WTC11 (cell line): ENCODE measurements at regions not wholly inside any gene's neighbourhood (a gene's known extent, or its start where the extent isn't known, plus 50 kb on each side); places are given as distances from the start of the nearest gene placed in this dataset.

Source experiments
- ATAC-seq: fragments of 200-7000 bp; cut with Tn5 transposase; 2 replicates; pipeline ENCODE4 v1.10.0; 2021; ENCODE audit warnings: mild to moderate bottlenecking, moderate library complexity
- CTCF ChIA-PET: fragments of 300-600 bp; sonication (Branson Sonifier 250); formaldehyde crosslinking; loops from one replicate; lab custom pipeline; 2021; ENCODE audit warnings: antibody characterized with exemption; lab: Charles Lee
- POLR2A ChIA-PET: fragments of 350-600 bp; sonication (Branson Sonifier 250); formaldehyde crosslinking; loops from one replicate; lab custom pipeline; 2021; ENCODE audit warnings: antibody characterized with exemption; lab: Charles Lee
- DNase-seq: peaks from one replicate; pipeline ENCODE4 v3.0.0; 2021; ENCODE audit warnings: low spot score
- H3K27ac Mint-ChIP-seq: 2 replicates; pipeline ENCODE4 v1.8.0; 2021; ENCODE audit warnings: mixed read lengths
- H3K27me3 Mint-ChIP-seq: 2 replicates; pipeline ENCODE4 v1.8.0; 2021; ENCODE audit warnings: low read depth, mild to moderate bottlenecking, moderate library complexity, mixed read lengths
- H3K36me3 Mint-ChIP-seq: 2 replicates; pipeline ENCODE4 v1.8.0; 2021; ENCODE audit warnings: mixed read lengths
- H3K4me1 Mint-ChIP-seq: 2 replicates; pipeline ENCODE4 v1.8.0; 2022; ENCODE audit warnings: mixed read lengths
- H3K4me3 Mint-ChIP-seq: 2 replicates; pipeline ENCODE4 v1.8.0; 2021; ENCODE audit warnings: mild to moderate bottlenecking, moderate library complexity, mixed read lengths
- H3K9me3 Mint-ChIP-seq: 2 replicates; pipeline ENCODE4 v1.8.0; 2021; ENCODE audit warnings: mixed read lengths
- AFF4 ChIP-seq: sonication (generic); formaldehyde crosslinking; IDR thresholded peaks from 2 replicates; pipeline ENCODE4 v1.8.1; 2023; ENCODE audit warnings: mild to moderate bottlenecking, missing genetic modification reagents, borderline replicate concordance
- ATF2 ChIP-seq: sonication (generic); formaldehyde crosslinking; IDR thresholded peaks from 2 replicates; pipeline ENCODE4 v1.8.1; 2022; ENCODE audit warnings: low read depth, missing genetic modification reagents, borderline replicate concordance
- E2F1 ChIP-seq: sonication (generic); formaldehyde crosslinking; IDR thresholded peaks from 2 replicates; pipeline ENCODE4 v1.8.0; 2022; ENCODE audit warnings: mild to moderate bottlenecking, missing genetic modification reagents
- E2F4 ChIP-seq: sonication (generic); formaldehyde crosslinking; IDR thresholded peaks from 2 replicates; pipeline ENCODE4 v1.8.1; 2022; ENCODE audit warnings: low read depth, mild to moderate bottlenecking, moderate library complexity, missing genetic modification reagents, borderline replicate concordance
- ELF4 ChIP-seq: sonication (generic); formaldehyde crosslinking; IDR thresholded peaks from 2 replicates; pipeline ENCODE4 v1.8.1; 2022; ENCODE audit warnings: low read depth, mild to moderate bottlenecking, moderate library complexity, missing genetic modification reagents
- FOXP4 ChIP-seq: sonication (generic); formaldehyde crosslinking; IDR thresholded peaks from 2 replicates; pipeline ENCODE4 v1.8.0; 2022; ENCODE audit warnings: mild to moderate bottlenecking, missing genetic modification reagents
- GABPB1 ChIP-seq: sonication (generic); formaldehyde crosslinking; IDR thresholded peaks from 2 replicates; pipeline ENCODE4 v1.8.1; 2023; ENCODE audit warnings: mild to moderate bottlenecking, missing genetic modification reagents
- GRHL2 ChIP-seq: fragments of 250-450 bp; sonication (Bioruptor Pico); IDR thresholded peaks from 2 replicates; pipeline ENCODE4 v1.8.0; 2022; ENCODE audit warnings: mild to moderate bottlenecking, moderate library complexity; ENCODE audit not compliant: insufficient replicate concordance, severe bottlenecking
- HMGXB4 ChIP-seq: sonication (generic); formaldehyde crosslinking; IDR thresholded peaks from 2 replicates; pipeline ENCODE4 v1.8.1; 2023; ENCODE audit warnings: mild to moderate bottlenecking, moderate library complexity, missing genetic modification reagents
- KAT7 ChIP-seq: sonication (generic); formaldehyde crosslinking; IDR thresholded peaks from 2 replicates; pipeline ENCODE4 v1.8.1; 2023; ENCODE audit warnings: missing genetic modification reagents, mild to moderate bottlenecking, borderline replicate concordance
- NR1H2 ChIP-seq: sonication (generic); formaldehyde crosslinking; IDR thresholded peaks from 2 replicates; pipeline ENCODE4 v1.9.0; 2021; ENCODE audit warnings: mild to moderate bottlenecking, moderate library complexity, missing genetic modification reagents
- SMAD3 ChIP-seq: sonication (generic); formaldehyde crosslinking; IDR thresholded peaks from 2 replicates; pipeline ENCODE4 v1.8.0; 2022; ENCODE audit warnings: missing genetic modification reagents, mild to moderate bottlenecking, borderline replicate concordance
- SMAD4 ChIP-seq: sonication (generic); formaldehyde crosslinking; IDR thresholded peaks from 2 replicates; pipeline ENCODE4 v1.8.0; 2022; ENCODE audit warnings: mild to moderate bottlenecking, missing genetic modification reagents
- SP1 ChIP-seq: sonication (generic); formaldehyde crosslinking; conservative IDR thresholded peaks from 2 replicates; pipeline ENCODE4 v1.8.1; 2022; ENCODE audit warnings: missing genetic modification reagents
- TCF7 ChIP-seq: sonication (generic); formaldehyde crosslinking; IDR thresholded peaks from 2 replicates; pipeline ENCODE4 v1.8.0; 2022; ENCODE audit warnings: mild to moderate bottlenecking, low read depth, missing genetic modification reagents, moderate library complexity
- TEAD1 ChIP-seq: sonication (generic); formaldehyde crosslinking; IDR thresholded peaks from 2 replicates; pipeline ENCODE4 v1.8.0; 2022; ENCODE audit warnings: mild to moderate bottlenecking, missing genetic modification reagents
- ZNF281 ChIP-seq: sonication (generic); formaldehyde crosslinking; IDR thresholded peaks from 2 replicates; pipeline ENCODE4 v1.8.0; 2023; ENCODE audit warnings: mild to moderate bottlenecking, missing genetic modification reagents
- ZNF416 ChIP-seq: fragments of 250-450 bp; sonication (Bioruptor Pico); IDR thresholded peaks from 2 replicates; pipeline ENCODE4 v1.9.0; 2021; ENCODE audit warnings: mild to moderate bottlenecking, inconsistent platforms
- ZNF425 ChIP-seq: fragments of 250-450 bp; sonication (Bioruptor Pico); conservative IDR thresholded peaks from 2 replicates; pipeline ENCODE4 v1.9.0; 2021; ENCODE audit warnings: mild to moderate bottlenecking

- no peak for TF ChIP-seq ZNF281 (CRISPR knock-in tag)
- TF ChIP-seq ZNF425 (CRISPR knock-in tag) = no peak
- TF ChIP-seq ZNF416 (CRISPR knock-in tag) = no peak
- TF ChIP-seq, all 79 proteins: peak for 0
These were observed 1507.6 kb downstream of the SLITRK1 start (continued) for GRCh38 chr13:82374719-82375118.

- ATAC-seq (no peak), DNase-seq (no peak)
- POLR2A ChIA-PET = no interaction called here
- TF ChIP-seq TCF7 (no peak), SP1 (CRISPR knock-in tag) (no peak), HMGXB4 (no peak), AFF4 (no peak), TEAD1 (no peak), SMAD3 (no peak), E2F4 (CRISPR knock-in tag) (no peak), ELF4 (CRISPR knock-in tag) (no peak), FOXP4 (no peak), NR1H2 (CRISPR knock-in tag) (no peak), GABPB1 (CRISPR knock-in tag) (no peak), KAT7 (CRISPR knock-in tag) (no peak), ATF2 (CRISPR knock-in tag) (no peak), E2F1 (CRISPR knock-in tag) (no peak), GRHL2 (CRISPR knock-in tag) (no peak), SMAD4 (no peak)
- no peaks in the 10 kb centered on the region for H3K36me3 Mint-ChIP-seq
- H3K9me3 Mint-ChIP-seq = no peaks in the 10 kb centered on the region
- H3K4me1 Mint-ChIP-seq = no peaks in the 10 kb centered on the region
- H3K27me3 Mint-ChIP-seq = no peaks in the 10 kb centered on the region
- H3K4me3 Mint-ChIP-seq = no peak overlapping the region
- CTCF ChIA-PET = no interaction called here
- no peak overlapping the region for H3K27ac Mint-ChIP-seq
These were observed 1512.0 kb downstream of the SLITRK1 start for GRCh38 chr13:82370316-82370715.
